ENCODE measurements at regions not wholly inside any gene's neighbourhood (a gene's known extent, or its start where the extent isn't known, plus 50 kb on each side); places are given as distances from the start of the nearest gene placed in this dataset.

GRCh38 chrX:77118686-77119085 is 328.5 kb upstream of the FGF16 start:
- TF ChIP-seq CTCF (IDR thresholded peaks at IDR 0.05) (no peak), EP300 (IDR thresholded peaks at IDR 0.05) (no peak), POLR2A (IDR thresholded peaks at IDR 0.05) (no peak)

Data from tibial nerve (tissue), 4 donors.